ENCODE measurements at regions not wholly inside any gene's neighbourhood (a gene's known extent, or its start where the extent isn't known, plus 50 kb on each side); places are given as distances from the start of the nearest gene placed in this dataset.
"Not testable (repeated sequence)": the region's sequence is repeated elsewhere in the genome, so short reads cannot be mapped to it uniquely, and the experiment has no call there.

DNA sequence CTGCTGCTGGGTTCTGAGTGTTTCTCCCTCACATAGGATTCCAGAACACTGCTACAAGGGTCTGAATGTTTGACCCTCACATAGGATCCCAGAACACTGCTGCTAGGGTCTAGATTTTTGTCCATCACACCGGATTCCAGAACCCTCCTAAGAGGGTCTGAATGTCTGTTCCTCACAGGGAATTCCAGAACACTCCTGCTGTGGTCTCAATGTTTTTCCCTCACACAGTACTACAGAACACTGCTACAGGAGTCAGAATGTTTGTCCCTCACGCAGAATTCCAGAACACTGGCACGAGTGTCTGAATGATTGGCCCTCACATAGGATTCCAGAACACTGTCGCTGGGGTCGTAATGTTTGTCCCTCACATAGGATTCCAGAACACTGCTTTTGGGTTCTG lies 221.6 kb downstream of the FOXD4L6 start:
- not testable (repeated sequence) for DNase-seq (ENCODE audit: low spot score)

DNA sequence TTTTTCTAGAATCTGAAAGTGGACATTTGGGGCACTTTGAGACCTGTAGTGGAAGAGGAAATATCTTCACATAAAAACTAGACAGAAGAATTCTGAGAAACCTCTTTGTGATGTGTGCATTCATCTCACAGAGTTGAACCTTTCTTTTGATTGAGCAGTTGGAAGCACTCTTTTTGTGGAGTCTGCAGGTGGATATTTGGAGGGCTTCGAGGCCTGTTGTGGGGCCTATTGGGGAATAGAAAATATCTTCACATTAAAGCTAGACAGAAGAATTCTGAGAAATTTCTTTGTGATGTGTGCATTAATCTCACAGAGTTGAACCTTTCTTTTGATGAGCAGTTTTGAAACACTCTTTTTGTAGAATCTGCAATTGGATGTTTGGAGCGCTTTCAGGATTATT lies 236.2 kb downstream of the FOXD4L6 start:
- DNase-seq (ENCODE audit: low spot score) = not testable (repeated sequence)

DNA sequence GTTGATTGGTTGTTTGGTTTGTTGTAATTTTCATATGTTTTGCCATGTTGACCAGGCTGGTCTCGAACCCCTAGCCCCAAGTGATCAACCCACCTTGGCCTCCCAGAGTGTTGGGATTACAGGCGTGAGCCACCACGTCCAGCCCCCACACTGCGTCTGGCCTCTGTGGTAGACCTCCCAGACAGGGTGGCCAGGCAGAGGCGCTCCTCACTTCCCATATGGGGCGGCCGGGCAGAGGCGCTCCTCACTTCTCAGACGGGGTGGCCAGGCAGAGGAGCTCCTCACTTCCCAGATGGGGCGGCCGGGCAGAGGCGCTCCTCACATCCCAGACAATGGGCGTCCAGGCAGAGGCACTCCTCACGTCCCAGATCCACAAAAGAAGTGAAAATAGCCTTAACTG lies 242.6 kb downstream of the FOXD4L6 start:
- DNase-seq (ENCODE audit: low spot score) = not testable (repeated sequence)

DNA sequence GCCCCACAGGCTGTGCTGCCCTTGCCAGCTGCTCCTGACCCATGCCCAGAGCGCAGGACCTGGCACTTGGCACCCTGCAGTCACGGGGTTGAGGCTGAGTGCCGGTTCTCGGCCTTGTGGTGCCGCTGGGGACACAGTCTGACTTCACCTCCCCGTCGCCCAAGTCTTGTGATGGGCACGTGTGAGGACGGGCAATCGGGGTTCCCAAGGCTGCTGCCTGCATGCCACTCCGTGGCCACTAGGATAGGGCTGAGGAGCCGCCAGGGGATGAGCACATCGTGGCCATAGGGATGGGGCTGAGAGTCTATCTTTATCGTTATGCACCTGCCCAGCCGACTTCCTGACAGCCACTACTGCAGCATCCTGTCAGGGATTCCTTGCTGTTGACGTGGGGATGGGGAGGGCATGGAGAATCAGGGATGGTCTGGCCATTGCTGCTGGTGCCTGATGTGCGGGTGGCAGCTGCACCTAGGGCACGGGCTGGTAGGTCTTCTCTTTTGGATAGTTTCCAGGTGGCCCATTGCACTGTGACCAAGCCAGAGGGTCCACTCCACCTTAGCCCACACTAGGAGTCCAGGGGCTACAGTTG lies 243.5 kb downstream of the FOXD4L6 start:
- not testable (repeated sequence) for DNase-seq (ENCODE audit: low spot score)

DNA sequence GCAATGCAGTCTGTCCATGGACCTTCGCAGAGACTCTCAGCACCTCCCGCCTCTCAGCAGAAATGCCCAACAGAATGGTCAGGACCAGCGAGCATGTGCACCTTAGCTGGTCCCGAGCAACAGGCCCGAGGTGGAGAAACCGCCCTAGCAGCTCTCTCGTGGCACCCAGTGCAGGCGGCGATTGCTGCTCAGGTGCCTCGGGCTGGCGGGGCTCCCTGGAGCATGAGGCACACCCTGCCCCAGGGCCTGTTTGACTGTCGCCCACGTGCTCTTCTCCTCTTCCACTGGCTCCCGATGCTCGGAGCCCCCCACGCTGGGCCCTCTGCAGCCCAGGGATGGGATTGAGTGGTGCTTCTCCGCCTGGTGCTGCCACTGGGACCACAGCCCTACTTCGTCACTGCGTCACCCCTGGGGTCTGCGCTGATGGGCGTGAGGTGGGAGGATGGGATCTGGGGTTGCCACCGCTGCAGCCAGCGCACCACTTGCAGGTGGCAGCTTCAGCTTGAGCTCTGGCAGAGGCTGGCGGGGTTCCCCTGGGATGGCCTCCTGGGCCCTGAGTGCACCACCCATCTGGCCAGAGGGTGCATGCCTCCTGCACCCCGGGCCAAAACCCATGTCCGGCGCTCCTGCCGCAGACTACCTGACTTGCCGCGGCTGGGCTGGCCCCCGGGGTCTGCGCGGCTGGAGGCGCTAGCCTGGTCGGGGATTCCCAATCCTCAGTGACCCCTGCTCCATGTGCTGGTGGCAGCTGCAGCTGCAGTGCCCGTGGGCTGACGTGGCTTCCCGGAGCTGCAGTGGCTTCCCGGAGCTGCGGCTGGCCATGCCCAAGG lies 244.2 kb downstream of the FOXD4L6 start:
- DNase-seq (ENCODE audit: low spot score) = no peak

DNA sequence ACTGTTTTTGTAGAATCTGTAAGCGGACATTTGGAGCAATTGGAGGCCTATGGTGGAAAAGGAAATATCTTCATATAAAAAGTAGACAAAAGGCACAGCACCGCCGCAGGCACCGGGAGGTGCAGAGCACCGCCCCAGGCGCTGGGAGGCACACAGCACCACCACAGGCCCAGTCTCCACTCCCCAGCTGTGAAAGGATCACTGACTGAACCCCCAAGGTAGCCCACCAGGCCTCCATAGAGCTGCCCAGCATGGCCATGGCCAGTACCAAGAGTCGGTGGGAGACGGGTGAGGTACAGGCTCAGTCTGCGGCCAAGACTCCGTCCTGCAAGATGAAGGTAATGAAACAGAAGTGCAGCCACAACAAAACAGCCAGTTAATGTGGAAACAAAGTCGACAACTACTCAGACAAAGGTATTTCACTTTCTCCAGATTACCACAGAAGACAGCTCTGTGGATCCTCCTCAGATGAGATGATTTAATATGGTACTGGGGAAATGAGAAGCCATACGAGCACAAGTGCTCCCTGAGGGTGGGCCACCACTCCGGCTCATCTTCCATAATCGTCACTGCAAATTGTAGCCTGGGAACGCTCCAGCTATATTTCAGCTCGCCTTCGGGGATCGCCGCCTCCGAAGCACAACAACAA lies 244.9 kb downstream of the FOXD4L6 start:
- not testable (repeated sequence) for DNase-seq (ENCODE audit: low spot score)

DNA sequence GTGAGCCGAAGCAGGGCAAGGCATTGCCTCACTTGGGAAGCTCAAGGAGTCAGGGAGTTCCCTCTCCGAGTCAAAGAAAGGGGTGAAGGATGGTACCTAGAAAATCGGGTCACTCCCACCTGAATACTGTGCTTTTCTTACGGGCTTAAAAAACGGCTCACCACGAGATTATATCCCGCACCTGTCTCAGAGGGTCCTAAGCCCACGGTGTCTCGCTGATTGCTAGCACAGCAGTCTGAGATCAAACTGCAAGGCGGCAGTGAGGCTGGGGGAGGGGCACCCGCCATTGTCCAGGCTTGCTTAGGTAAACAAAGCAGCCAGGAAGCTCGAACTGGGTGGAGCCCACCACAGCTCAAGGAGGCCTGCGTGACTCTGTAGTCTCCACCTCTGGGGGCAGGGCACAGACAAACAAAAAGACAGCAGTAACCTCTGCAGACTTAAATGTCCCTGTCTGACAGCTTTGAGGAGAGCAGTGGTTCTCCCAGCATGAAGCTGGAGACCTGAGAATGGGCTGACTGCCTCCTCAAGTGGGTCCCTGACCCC lies 254.7 kb downstream of the FOXD4L6 start:
- not testable (repeated sequence) for DNase-seq (ENCODE audit: low spot score)

DNA sequence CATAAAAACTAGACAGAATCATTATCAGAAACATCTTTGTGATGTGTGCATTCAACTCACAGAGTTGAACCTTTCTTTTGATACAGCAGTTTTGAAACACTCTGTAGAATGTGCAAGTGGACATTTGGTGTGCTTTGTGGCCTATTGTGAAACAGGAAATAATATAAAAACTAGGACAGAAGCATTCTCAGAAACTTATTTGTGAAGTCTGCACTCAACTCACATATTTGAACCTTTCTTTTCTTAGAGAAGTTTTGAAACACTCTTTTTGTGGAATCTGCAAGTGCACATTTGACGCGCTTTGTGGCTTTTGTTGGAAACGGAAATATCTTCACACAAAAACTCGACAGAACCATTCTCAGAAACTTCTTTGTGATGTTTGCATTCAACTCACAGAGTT lies 260.0 kb downstream of the FOXD4L6 start:
- DNase-seq (ENCODE audit: low spot score) = not testable (repeated sequence)
